K562 (cell line): ENCODE measurements at regions not wholly inside any gene's neighbourhood (a gene's known extent, or its start where the extent isn't known, plus 50 kb on each side); places are given as distances from the start of the nearest gene placed in this dataset.

Source experiments
- CAMTA2 ChIP-seq: fragments of 250-450 bp; sonication (Bioruptor Pico); conservative IDR thresholded peaks from 2 replicates; pipeline ENCODE4 v1.5.1; 2022
- CTBP1 ChIP-seq: fragments of 450-650 bp; IDR thresholded peaks from 2 replicates; pipeline ENCODE4 v1.6.1; 2016; ENCODE audit warnings: borderline replicate concordance
- ESRRB ChIP-seq: fragments of 250-450 bp; sonication (Bioruptor Pico); IDR thresholded peaks from 2 replicates; pipeline ENCODE4 v1.5.0; 2020; ENCODE audit warnings: mild to moderate bottlenecking, moderate library complexity, borderline replicate concordance
- KAT7 ChIP-seq: sonication (generic); formaldehyde crosslinking; IDR thresholded peaks from 2 replicates; pipeline ENCODE4 v1.8.0; 2022; ENCODE audit warnings: missing genetic modification reagents, mild to moderate bottlenecking, borderline replicate concordance
- MTF1 ChIP-seq: fragments of 250-450 bp; sonication (Bioruptor Pico); IDR thresholded peaks from 2 replicates; pipeline ENCODE4 v1.9.0; 2021; ENCODE audit warnings: moderate library complexity, mild to moderate bottlenecking, inconsistent platforms, borderline replicate concordance
- RFX1 ChIP-seq: fragments of 450-650 bp; IDR thresholded peaks from 2 replicates; pipeline ENCODE4 v1.6.1; 2016; ENCODE audit warnings: mild to moderate bottlenecking, moderate library complexity
- SMARCA4 ChIP-seq: fragments of 450-650 bp; IDR thresholded peaks from 2 replicates; pipeline ENCODE4 v1.6.1; 2016
- SPI1 ChIP-seq: IDR thresholded peaks from 2 replicates; pipeline ENCODE4 v1.6.1; 2011; ENCODE audit warnings: low read depth, low read length, control low read depth, borderline replicate concordance
- TAF1 ChIP-seq: IDR thresholded peaks from 2 replicates; pipeline ENCODE4 v1.6.1; 2011; ENCODE audit warnings: mild to moderate bottlenecking, low read length, moderate library complexity; ENCODE audit not compliant: insufficient read depth, control insufficient read depth, severe bottlenecking; ENCODE audit errors: extremely low read depth
- TEAD2 ChIP-seq: fragments of 450-650 bp; IDR thresholded peaks from 2 replicates; pipeline ENCODE4 v1.6.1; 2016; ENCODE audit warnings: missing genetic modification characterization, control low read depth, missing compliant biosample characterization
- TOE1 ChIP-seq, 2 experiments: fragments of 450-650 bp in 1 of 2; sonication (generic) in 1 of 2; formaldehyde crosslinking in 1 of 2; IDR thresholded peaks; 2 replicates each; pipeline versions ENCODE4 v1.7.1 to v1.8.0; 2016 to 2022; ENCODE audit warnings: borderline replicate concordance in 2 of 2, mild to moderate bottlenecking in 2 of 2, antibody characterized with exemption in 1 of 2, inconsistent platforms in 1 of 2, low read depth in 1 of 2, missing genetic modification reagents in 1 of 2, moderate library complexity in 1 of 2
- ZC3H11A ChIP-seq: IDR thresholded peaks from 2 replicates; pipeline ENCODE4 v1.6.1; 2012; ENCODE audit warnings: low read depth, low read length, improper control_type of control experiment
- ZNF311 ChIP-seq: fragments of 250-450 bp; sonication (Bioruptor Pico); IDR thresholded peaks from 2 replicates; pipeline ENCODE4 v1.4.0; 2020; ENCODE audit warnings: mild to moderate bottlenecking, moderate library complexity
- ZNF41 ChIP-seq: fragments of 250-450 bp; sonication (Bioruptor Pico); conservative IDR thresholded peaks from 2 replicates; pipeline ENCODE4 v1.4.0; 2020; ENCODE audit warnings: mild to moderate bottlenecking
- ZNF76 ChIP-seq: fragments of 250-450 bp; sonication (Bioruptor Pico); IDR thresholded peaks from 2 replicates; pipeline ENCODE4 v1.4.0; 2020; ENCODE audit warnings: mild to moderate bottlenecking, moderate library complexity, borderline replicate concordance
- TF ChIP-seq, protein P1 (sequence below): fragments of 200-800 bp; sonication (Bioruptor generic); IDR thresholded peaks from 2 replicates; pipeline ENCODE4 v1.6.1; 2016; ENCODE audit warnings: missing genetic modification characterization, missing compliant biosample characterization
- TF ChIP-seq, protein P2 (sequence below): fragments of 250-450 bp; sonication (Bioruptor Pico); IDR thresholded peaks from 2 replicates; pipeline ENCODE4 v1.8.0; 2022; ENCODE audit warnings: moderate library complexity, mild to moderate bottlenecking, inconsistent platforms
- TF ChIP-seq, protein P3 (sequence below): fragments of 200-800 bp; sonication (Bioruptor generic); IDR thresholded peaks from 2 replicates; pipeline ENCODE4 v1.6.1; 2017; ENCODE audit warnings: missing genetic modification characterization, missing compliant biosample characterization
- TF ChIP-seq, protein P4 (sequence below): IDR thresholded peaks from 2 replicates; pipeline ENCODE4 v1.6.1; 2012; ENCODE audit warnings: low read depth, low read length, improper control_type of control experiment, borderline replicate concordance

GRCh38 chr17:62172492-62173291 is 107.6 kb upstream of the MED13 start (continued):
- peak; percentile 89 for TF ChIP-seq CTBP1
- TF ChIP-seq ESRRB (CRISPR knock-in tag) = no peak
- TF ChIP-seq TEAD2 (tag) = no peak
- no peak for TF ChIP-seq ZC3H11A
- TF ChIP-seq, protein P1, sequence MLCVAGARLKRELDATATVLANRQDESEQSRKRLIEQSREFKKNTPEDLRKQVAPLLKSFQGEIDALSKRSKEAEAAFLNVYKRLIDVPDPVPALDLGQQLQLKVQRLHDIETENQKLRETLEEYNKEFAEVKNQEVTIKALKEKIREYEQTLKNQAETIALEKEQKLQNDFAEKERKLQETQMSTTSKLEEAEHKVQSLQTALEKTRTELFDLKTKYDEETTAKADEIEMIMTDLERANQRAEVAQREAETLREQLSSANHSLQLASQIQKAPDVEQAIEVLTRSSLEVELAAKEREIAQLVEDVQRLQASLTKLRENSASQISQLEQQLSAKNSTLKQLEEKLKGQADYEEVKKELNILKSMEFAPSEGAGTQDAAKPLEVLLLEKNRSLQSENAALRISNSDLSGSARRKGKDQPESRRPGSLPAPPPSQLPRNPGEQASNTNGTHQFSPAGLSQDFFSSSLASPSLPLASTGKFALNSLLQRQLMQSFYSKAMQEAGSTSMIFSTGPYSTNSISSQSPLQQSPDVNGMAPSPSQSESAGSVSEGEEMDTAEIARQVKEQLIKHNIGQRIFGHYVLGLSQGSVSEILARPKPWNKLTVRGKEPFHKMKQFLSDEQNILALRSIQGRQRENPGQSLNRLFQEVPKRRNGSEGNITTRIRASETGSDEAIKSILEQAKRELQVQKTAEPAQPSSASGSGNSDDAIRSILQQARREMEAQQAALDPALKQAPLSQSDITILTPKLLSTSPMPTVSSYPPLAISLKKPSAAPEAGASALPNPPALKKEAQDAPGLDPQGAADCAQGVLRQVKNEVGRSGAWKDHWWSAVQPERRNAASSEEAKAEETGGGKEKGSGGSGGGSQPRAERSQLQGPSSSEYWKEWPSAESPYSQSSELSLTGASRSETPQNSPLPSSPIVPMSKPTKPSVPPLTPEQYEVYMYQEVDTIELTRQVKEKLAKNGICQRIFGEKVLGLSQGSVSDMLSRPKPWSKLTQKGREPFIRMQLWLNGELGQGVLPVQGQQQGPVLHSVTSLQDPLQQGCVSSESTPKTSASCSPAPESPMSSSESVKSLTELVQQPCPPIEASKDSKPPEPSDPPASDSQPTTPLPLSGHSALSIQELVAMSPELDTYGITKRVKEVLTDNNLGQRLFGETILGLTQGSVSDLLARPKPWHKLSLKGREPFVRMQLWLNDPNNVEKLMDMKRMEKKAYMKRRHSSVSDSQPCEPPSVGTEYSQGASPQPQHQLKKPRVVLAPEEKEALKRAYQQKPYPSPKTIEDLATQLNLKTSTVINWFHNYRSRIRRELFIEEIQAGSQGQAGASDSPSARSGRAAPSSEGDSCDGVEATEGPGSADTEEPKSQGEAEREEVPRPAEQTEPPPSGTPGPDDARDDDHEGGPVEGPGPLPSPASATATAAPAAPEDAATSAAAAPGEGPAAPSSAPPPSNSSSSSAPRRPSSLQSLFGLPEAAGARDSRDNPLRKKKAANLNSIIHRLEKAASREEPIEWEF (CRISPR knock-in tag) = no peak
- TF ChIP-seq, protein P2, sequence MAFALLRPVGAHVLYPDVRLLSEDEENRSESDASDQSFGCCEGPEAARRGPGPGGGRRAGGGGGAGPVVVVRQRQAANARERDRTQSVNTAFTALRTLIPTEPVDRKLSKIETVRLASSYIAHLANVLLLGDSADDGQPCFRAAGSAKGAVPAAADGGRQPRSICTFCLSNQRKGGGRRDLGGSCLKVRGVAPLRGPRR = no peak
- no peak for TF ChIP-seq ZNF76 (CRISPR knock-in tag)
- TF ChIP-seq, protein P3, sequence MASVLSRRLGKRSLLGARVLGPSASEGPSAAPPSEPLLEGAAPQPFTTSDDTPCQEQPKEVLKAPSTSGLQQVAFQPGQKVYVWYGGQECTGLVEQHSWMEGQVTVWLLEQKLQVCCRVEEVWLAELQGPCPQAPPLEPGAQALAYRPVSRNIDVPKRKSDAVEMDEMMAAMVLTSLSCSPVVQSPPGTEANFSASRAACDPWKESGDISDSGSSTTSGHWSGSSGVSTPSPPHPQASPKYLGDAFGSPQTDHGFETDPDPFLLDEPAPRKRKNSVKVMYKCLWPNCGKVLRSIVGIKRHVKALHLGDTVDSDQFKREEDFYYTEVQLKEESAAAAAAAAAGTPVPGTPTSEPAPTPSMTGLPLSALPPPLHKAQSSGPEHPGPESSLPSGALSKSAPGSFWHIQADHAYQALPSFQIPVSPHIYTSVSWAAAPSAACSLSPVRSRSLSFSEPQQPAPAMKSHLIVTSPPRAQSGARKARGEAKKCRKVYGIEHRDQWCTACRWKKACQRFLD (CRISPR knock-in tag) = peak; percentile 86
- TF ChIP-seq SMARCA4 = peak; percentile 97
- peak; percentile 84 for TF ChIP-seq SPI1
- TF ChIP-seq TAF1 = peak; percentile 30
- no peak for TF ChIP-seq RFX1
- TF ChIP-seq TOE1 (IDR thresholded peaks at IDR 0.05; ENCODE audit: borderline replicate concordance) = no peak
- TF ChIP-seq TOE1 (CRISPR knock-in tag; IDR thresholded peaks at IDR 0.05; ENCODE audit: borderline replicate concordance, low read depth) = no peak
- no peak for TF ChIP-seq ZNF41 (CRISPR knock-in tag)
- TF ChIP-seq, protein P4, sequence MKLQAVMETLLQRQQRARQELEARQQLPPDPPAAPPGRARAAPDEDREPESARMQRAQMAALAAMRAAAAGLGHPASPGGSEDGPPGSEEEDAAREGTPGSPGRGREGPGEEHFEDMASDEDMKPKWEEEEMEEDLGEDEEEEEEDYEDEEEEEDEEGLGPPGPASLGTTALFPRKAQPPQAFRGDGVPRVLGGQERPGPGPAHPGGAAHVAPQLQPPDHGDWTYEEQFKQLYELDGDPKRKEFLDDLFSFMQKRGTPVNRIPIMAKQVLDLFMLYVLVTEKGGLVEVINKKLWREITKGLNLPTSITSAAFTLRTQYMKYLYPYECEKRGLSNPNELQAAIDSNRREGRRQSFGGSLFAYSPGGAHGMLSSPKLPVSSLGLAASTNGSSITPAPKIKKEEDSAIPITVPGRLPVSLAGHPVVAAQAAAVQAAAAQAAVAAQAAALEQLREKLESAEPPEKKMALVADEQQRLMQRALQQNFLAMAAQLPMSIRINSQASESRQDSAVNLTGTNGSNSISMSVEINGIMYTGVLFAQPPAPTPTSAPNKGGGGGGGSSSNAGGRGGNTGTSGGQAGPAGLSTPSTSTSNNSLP = no peak
- no peak for TF ChIP-seq MTF1 (CRISPR knock-in tag)
- no peak for TF ChIP-seq KAT7
- no peak for TF ChIP-seq CAMTA2 (CRISPR knock-in tag)
- TF ChIP-seq ZNF311 (CRISPR knock-in tag) = peak; percentile 81
